Trophoblast cell (in vitro differentiated cells and primary cell): ENCODE measurements at regions not wholly inside any gene's neighbourhood (a gene's known extent, or its start where the extent isn't known, plus 50 kb on each side); places are given as distances from the start of the nearest gene placed in this dataset.
A peak's percentile ranks its signal among the peaks of the same experiment; 100 is the strongest.

Experiments
- DNase-seq, 2 donors: peaks; one replicate each; pipeline ENCODE4 v3.0.0-alpha.2; 2016
- H2AFZ ChIP-seq: 2 replicates; pipeline ENCODE4 v1.6.1; 2013; ENCODE audit warnings: low read length, moderate library complexity, mild to moderate bottlenecking; ENCODE audit not compliant: insufficient read depth, poor library complexity
- H2AK5ac ChIP-seq: 2 replicates; pipeline ENCODE4 v1.6.1; 2013; ENCODE audit warnings: mild to moderate bottlenecking, low read length
- H2BK120ac ChIP-seq: 2 replicates; pipeline ENCODE4 v1.6.1; 2013; ENCODE audit warnings: low read length, mild to moderate bottlenecking, moderate library complexity; ENCODE audit not compliant: insufficient read depth, poor library complexity
- H2BK12ac ChIP-seq: 2 replicates; pipeline ENCODE4 v1.6.1; 2013; ENCODE audit warnings: mild to moderate bottlenecking, low read length, moderate library complexity
- H2BK5ac ChIP-seq: 2 replicates; pipeline ENCODE4 v1.6.1; 2013; ENCODE audit warnings: low read length, low read depth, moderate library complexity, mild to moderate bottlenecking; ENCODE audit not compliant: poor library complexity
- H3K14ac ChIP-seq: 2 replicates; pipeline ENCODE4 v1.6.1; 2013; ENCODE audit warnings: mild to moderate bottlenecking, low read length
- H3K18ac ChIP-seq: 2 replicates; pipeline ENCODE4 v1.6.1; 2013; ENCODE audit warnings: mild to moderate bottlenecking, low read length
- H3K23ac ChIP-seq: 2 replicates; pipeline ENCODE4 v1.6.1; 2013; ENCODE audit warnings: low read length
- H3K27ac ChIP-seq: 2 replicates; pipeline ENCODE4 v1.5.1; 2013; ENCODE audit warnings: low read depth, mild to moderate bottlenecking, inconsistent platforms, low read length, moderate library complexity
- H3K27me3 ChIP-seq: 2 replicates; pipeline ENCODE4 v1.6.1; 2013; ENCODE audit warnings: inconsistent platforms, mild to moderate bottlenecking, low read length, moderate library complexity; ENCODE audit not compliant: insufficient read depth
- H3K36me3 ChIP-seq, 2 experiments: 1 replicate in 1 of 2; 2 replicates in 1 of 2; pipeline ENCODE4 v1.6.1; 2013; ENCODE audit warnings: low read length in 2 of 2, mild to moderate bottlenecking in 2 of 2, moderate library complexity in 1 of 2; ENCODE audit not compliant: insufficient read depth in 2 of 2, control insufficient read depth in 1 of 2
- H3K4ac ChIP-seq: 2 replicates; pipeline ENCODE4 v1.6.1; 2013; ENCODE audit warnings: low read depth, mild to moderate bottlenecking, low read length, moderate library complexity
- H3K4me1 ChIP-seq, 2 experiments: 1 replicate in 1 of 2; 2 replicates in 1 of 2; pipeline ENCODE4 v1.6.1; 2013; ENCODE audit warnings: low read length in 2 of 2, mild to moderate bottlenecking in 2 of 2, moderate library complexity in 1 of 2; ENCODE audit not compliant: insufficient read depth in 2 of 2, control insufficient read depth in 1 of 2
- H3K4me2 ChIP-seq: 2 replicates; pipeline ENCODE4 v1.6.1; 2013; ENCODE audit warnings: inconsistent platforms, mild to moderate bottlenecking, low read length, moderate library complexity
- H3K4me3 ChIP-seq: 2 replicates; pipeline ENCODE4 v1.5.1; 2013; ENCODE audit warnings: mild to moderate bottlenecking, low read depth, low read length, inconsistent platforms
- H3K79me1 ChIP-seq: one replicate; pipeline ENCODE4 v1.6.1; 2013; ENCODE audit warnings: low read length
- H3K79me2 ChIP-seq: 2 replicates; pipeline ENCODE4 v1.6.1; 2013; ENCODE audit warnings: low read length, mild to moderate bottlenecking; ENCODE audit not compliant: control insufficient read depth, insufficient read depth, poor library complexity
- H3K9ac ChIP-seq: 2 replicates; pipeline ENCODE4 v1.6.1; 2013; ENCODE audit warnings: mild to moderate bottlenecking, low read length
- H3K9me3 ChIP-seq: 2 replicates; pipeline ENCODE4 v1.6.1; 2013; ENCODE audit warnings: low read depth, mild to moderate bottlenecking, control low read depth, inconsistent platforms, low read length; ENCODE audit not compliant: insufficient read depth
- H4K12ac ChIP-seq: 2 replicates; pipeline ENCODE4 v1.6.1; 2013; ENCODE audit warnings: low read depth, mild to moderate bottlenecking, low read length, moderate library complexity
- H4K8ac ChIP-seq: 2 replicates; pipeline ENCODE4 v1.6.1; 2013; ENCODE audit warnings: low read depth, mild to moderate bottlenecking, low read length, moderate library complexity
- H4K91ac ChIP-seq: one replicate; pipeline ENCODE4 v1.6.1; 2013; ENCODE audit warnings: low read depth, mild to moderate bottlenecking, low read length, moderate library complexity
- WGBS: extraction: QIAGEN DNeasy Blood & Tissue Kit; methylation state at CpG from one replicate; pipeline ENCODE4 v1.1.7; 2013; ENCODE audit warnings: missing lambda C conversion rate; ENCODE audit not compliant: insufficient read length, insufficient coverage; ENCODE audit errors: extremely low coverage; 5-methylcytosine and 5-hydroxymethylcytosine counted together

DNA sequence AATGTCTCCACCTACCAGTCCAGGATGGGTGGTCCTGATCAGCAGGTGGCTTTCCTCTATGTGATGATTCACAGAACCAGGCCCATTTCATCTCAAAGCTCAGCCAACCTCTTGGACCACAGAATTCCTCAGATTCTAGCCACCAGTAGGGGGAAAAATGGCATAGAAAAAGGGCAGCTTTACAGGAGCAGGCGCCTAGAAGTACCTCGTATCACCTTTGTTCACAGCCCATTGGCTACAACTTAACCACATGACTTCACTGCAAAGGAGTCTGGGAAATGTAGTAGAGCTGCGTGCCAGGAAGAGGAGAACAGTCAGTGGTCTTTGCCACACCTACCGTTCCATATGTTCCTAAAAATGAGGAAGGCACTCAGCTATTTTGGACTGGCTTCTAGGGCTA is 62.8 kb upstream of the DTNA start:
- Histone ChIP-seq H3K36me3 (no peaks in the 10 kb centered on the region), H3K9me3 (no peaks in the 10 kb centered on the region), H2BK120ac (no peak overlapping the region), H3K9ac (no peak overlapping the region), H4K91ac (no peak overlapping the region), H3K23ac (no peak overlapping the region), H3K27me3 (no peaks in the 10 kb centered on the region), H3K4me2 (no peak overlapping the region), H2BK5ac (no peak overlapping the region), H3K79me1 (no peaks in the 10 kb centered on the region), H3K27ac (no peak overlapping the region), H3K4ac (no peak overlapping the region), H2AFZ (no peak overlapping the region), H3K14ac (no peak overlapping the region), H4K12ac (no peak overlapping the region), H2BK12ac (no peak overlapping the region), H3K18ac (no peak overlapping the region), H2AK5ac (no peak overlapping the region), H3K79me2 (no peaks in the 10 kb centered on the region), H3K4me3 (no peak overlapping the region), H4K8ac (no peak overlapping the region), H3K4me1 (no peaks in the 10 kb centered on the region)
- no CpG with 5 or more reads among the region's 4 CpGs for WGBS
- peak in 1 of 2 donors; percentile 37 for DNase-seq

GRCh38 chr18:34648269-34648985 is 61.7 kb upstream of the DTNA start:
- Histone ChIP-seq H4K91ac (no peak overlapping the region), H2AFZ (no peak overlapping the region), H3K14ac (no peak overlapping the region), H3K18ac (no peak overlapping the region), H3K79me2 (no peaks in the 10 kb centered on the region), H3K4me3 (no peak overlapping the region), H3K9ac (no peak overlapping the region), H2BK5ac (no peak overlapping the region), H3K27ac (no peak overlapping the region), H3K79me1 (no peaks in the 10 kb centered on the region), H3K4me2 (no peak overlapping the region), H2BK12ac (no peak overlapping the region), H2AK5ac (no peak overlapping the region), H3K4me1 (no peaks in the 10 kb centered on the region), H2BK120ac (no peak overlapping the region), H4K12ac (no peak overlapping the region), H4K8ac (no peak overlapping the region), H3K23ac (no peak overlapping the region), H3K27me3 (no peaks in the 10 kb centered on the region), H3K9me3 (no peaks in the 10 kb centered on the region), H3K36me3 (no peaks in the 10 kb centered on the region), H3K4ac (no peak overlapping the region)
- WGBS, result no CpG with 5 or more reads among the region's 3 CpGs
- DNase-seq, result no peak

DNA sequence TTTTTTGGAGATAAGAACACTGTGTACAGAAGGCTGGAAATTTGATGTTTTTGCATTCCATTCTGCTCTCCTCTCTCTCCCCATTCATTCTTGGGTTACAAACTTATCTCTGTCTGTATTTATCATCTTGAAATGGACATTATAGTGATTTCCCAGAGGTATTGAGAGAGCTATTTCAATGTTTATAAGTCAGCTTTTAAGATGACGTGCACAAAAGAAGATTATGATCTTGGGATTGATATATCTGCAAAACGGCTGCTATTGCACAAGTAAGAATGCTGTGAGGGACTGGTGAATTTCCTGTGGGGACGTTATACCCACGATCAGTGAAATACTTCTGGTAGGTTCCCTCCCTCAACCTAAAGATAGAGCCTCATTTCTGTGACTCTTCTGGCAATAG is 61.0 kb upstream of the DTNA start:
- Histone ChIP-seq H3K4ac (no peak overlapping the region), H4K8ac (no peak overlapping the region), H2BK5ac (no peak overlapping the region), H2BK120ac (no peak overlapping the region), H3K4me3 (no peak overlapping the region), H3K79me1 (no peaks in the 10 kb centered on the region), H3K23ac (no peak overlapping the region), H2BK12ac (no peak overlapping the region), H3K27me3 (no peaks in the 10 kb centered on the region), H3K9me3 (no peaks in the 10 kb centered on the region), H4K12ac (no peak overlapping the region), H3K36me3 (no peaks in the 10 kb centered on the region), H3K18ac (no peak overlapping the region), H2AK5ac (no peak overlapping the region), H3K27ac (no peak overlapping the region), H4K91ac (no peak overlapping the region), H3K9ac (no peak overlapping the region), H2AFZ (no peak overlapping the region), H3K79me2 (no peaks in the 10 kb centered on the region), H3K14ac (no peak overlapping the region), H3K4me2 (no peak overlapping the region), H3K4me1 (no peaks in the 10 kb centered on the region)
- DNase-seq, result no peak
- no CpG with 5 or more reads among the region's 4 CpGs for WGBS

DNA sequence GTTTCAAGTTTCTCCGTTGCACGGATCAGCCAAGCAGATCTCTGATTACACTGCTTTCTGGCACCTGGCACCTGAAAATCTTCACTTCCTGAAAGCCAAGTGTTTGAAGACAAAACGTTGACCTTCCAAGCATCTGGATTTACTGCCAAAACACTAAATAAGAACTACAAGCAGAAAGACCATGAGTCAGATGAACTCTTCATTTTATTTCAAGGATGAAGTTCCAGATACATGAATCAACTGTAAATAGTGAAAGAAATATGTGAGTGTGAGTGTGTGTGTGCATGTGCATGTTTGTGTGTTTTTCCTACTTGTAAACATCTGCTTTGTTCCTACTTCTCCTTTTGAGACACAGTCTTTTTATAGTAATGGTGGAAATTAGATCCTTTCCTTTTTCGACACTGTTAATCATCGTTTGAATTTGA is 60.0 kb upstream of the DTNA start:
- H3K4me2 ChIP-seq, result no peak overlapping the region
- no peaks in the 10 kb centered on the region for H3K4me1 ChIP-seq
- no peak for DNase-seq
- no peak overlapping the region for H3K9ac ChIP-seq
- H2BK120ac ChIP-seq, result no peak overlapping the region
- no peak overlapping the region for H2AK5ac ChIP-seq
- H3K79me1 ChIP-seq, result no peaks in the 10 kb centered on the region
- H4K12ac ChIP-seq, result no peak overlapping the region
- H3K36me3 ChIP-seq, result no peaks in the 10 kb centered on the region
- no CpG with 5 or more reads among the region's 5 CpGs for WGBS
- H3K4me3 ChIP-seq, result no peak overlapping the region
- no peak overlapping the region for H3K4ac ChIP-seq
- H3K14ac ChIP-seq, result no peak overlapping the region
- H2BK12ac ChIP-seq, result no peak overlapping the region
- H3K9me3 ChIP-seq, result no peaks in the 10 kb centered on the region
- no peak overlapping the region for H3K23ac ChIP-seq
- H2AFZ ChIP-seq, result no peak overlapping the region
- H2BK5ac ChIP-seq, result no peak overlapping the region
- H3K18ac ChIP-seq, result no peak overlapping the region
- H4K91ac ChIP-seq, result no peak overlapping the region
- no peaks in the 10 kb centered on the region for H3K27me3 ChIP-seq
- H4K8ac ChIP-seq, result no peak overlapping the region
- no peak overlapping the region for H3K27ac ChIP-seq
- no peaks in the 10 kb centered on the region for H3K79me2 ChIP-seq
